HL-60 (cell line): ENCODE measurements at regions not wholly inside any gene's neighbourhood (a gene's known extent, or its start where the extent isn't known, plus 50 kb on each side); places are given as distances from the start of the nearest gene placed in this dataset.
"Not testable (repeated sequence)": the region's sequence is repeated elsewhere in the genome, so short reads cannot be mapped to it uniquely, and the experiment has no call there.

ENCODE experiments used
- DNase-seq, 2 experiments: peaks; one replicate each; pipeline ENCODE4 v3.0.0-alpha.2; 2010 to 2020; ENCODE audit warnings: low read depth in 1 of 2, low spot score in 1 of 2
- H3K27ac ChIP-seq: fragments of 250-450 bp; sonication (Bioruptor Pico); replicated peaks from 2 replicates; pipeline ENCODE4 v1.5.1; 2020; ENCODE audit warnings: mild to moderate bottlenecking, moderate library complexity
- H3K27me3 ChIP-seq: fragments of 250-450 bp; sonication (Bioruptor Pico); 2 replicates; pipeline ENCODE4 v1.5.1; 2021; ENCODE audit warnings: mild to moderate bottlenecking, moderate library complexity; ENCODE audit not compliant: insufficient read depth, poor library complexity, severe bottlenecking
- H3K4me3 ChIP-seq: replicated peaks from 2 replicates; pipeline ENCODE4 v1.5.1; 2011; ENCODE audit warnings: mild to moderate bottlenecking, control low read depth, low read length; ENCODE audit not compliant: insufficient read depth
- CTCF ChIP-seq: IDR thresholded peaks from one replicate; pipeline ENCODE4 v1.5.1; 2011; ENCODE audit warnings: low read length, control low read depth, inconsistent platforms; ENCODE audit not compliant: insufficient read depth
- GABPA ChIP-seq: IDR thresholded peaks from 2 replicates; pipeline ENCODE4 v1.6.1; 2012; ENCODE audit warnings: low read depth
- POLR2AphosphoS5 ChIP-seq: IDR thresholded peaks from 2 replicates; pipeline ENCODE4 v1.6.1; 2012; ENCODE audit warnings: low read depth
- SPI1 ChIP-seq: IDR thresholded peaks from 2 replicates; pipeline ENCODE4 v1.6.1; 2012; ENCODE audit warnings: low read depth, mild to moderate bottlenecking, borderline replicate concordance
- TF ChIP-seq, protein P1 (sequence below): IDR thresholded peaks from 2 replicates; pipeline ENCODE4 v1.6.1; 2012; ENCODE audit warnings: low read depth; ENCODE audit not compliant: insufficient replicate concordance

- H3K4me3 ChIP-seq = no peak overlapping the region
- no peak for DNase-seq
- no peak for TF ChIP-seq GABPA
- no peak for TF ChIP-seq POLR2AphosphoS5
- no peak for TF ChIP-seq CTCF
- TF ChIP-seq, protein P1, sequence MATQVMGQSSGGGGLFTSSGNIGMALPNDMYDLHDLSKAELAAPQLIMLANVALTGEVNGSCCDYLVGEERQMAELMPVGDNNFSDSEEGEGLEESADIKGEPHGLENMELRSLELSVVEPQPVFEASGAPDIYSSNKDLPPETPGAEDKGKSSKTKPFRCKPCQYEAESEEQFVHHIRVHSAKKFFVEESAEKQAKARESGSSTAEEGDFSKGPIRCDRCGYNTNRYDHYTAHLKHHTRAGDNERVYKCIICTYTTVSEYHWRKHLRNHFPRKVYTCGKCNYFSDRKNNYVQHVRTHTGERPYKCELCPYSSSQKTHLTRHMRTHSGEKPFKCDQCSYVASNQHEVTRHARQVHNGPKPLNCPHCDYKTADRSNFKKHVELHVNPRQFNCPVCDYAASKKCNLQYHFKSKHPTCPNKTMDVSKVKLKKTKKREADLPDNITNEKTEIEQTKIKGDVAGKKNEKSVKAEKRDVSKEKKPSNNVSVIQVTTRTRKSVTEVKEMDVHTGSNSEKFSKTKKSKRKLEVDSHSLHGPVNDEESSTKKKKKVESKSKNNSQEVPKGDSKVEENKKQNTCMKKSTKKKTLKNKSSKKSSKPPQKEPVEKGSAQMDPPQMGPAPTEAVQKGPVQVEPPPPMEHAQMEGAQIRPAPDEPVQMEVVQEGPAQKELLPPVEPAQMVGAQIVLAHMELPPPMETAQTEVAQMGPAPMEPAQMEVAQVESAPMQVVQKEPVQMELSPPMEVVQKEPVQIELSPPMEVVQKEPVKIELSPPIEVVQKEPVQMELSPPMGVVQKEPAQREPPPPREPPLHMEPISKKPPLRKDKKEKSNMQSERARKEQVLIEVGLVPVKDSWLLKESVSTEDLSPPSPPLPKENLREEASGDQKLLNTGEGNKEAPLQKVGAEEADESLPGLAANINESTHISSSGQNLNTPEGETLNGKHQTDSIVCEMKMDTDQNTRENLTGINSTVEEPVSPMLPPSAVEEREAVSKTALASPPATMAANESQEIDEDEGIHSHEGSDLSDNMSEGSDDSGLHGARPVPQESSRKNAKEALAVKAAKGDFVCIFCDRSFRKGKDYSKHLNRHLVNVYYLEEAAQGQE = no peak
- H3K27ac ChIP-seq = no peak overlapping the region
- H3K27me3 ChIP-seq = no peaks in the 10 kb centered on the region
Measured at GRCh38 chr16:46466239-46466638, 154.9 kb downstream of the SHCBP1 start.

DNA sequence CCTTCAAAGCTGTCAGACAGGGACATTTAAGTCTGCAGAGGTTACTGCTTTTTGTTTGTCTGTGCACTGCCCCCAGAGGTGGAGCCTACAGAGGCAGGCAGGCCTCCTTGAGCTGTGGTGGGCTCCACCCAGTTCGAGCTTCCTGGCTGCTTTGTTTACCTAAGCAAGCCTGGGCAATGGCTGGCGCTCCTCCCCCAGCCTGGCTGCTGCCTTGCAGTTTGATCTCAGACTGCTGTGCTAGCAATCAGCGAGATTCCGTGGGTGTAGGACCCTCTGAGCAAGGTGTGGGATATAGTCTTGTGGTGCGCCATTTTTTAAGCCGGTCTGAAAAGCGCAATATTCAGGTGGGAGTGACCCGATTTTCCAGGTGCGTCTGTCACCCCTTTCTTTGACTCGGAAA, 166.4 kb downstream of the SHCBP1 start:
- DNase-seq, H3K4me3 ChIP-seq, H3K27ac ChIP-seq, H3K27me3 ChIP-seq: not testable (repeated sequence)

DNA sequence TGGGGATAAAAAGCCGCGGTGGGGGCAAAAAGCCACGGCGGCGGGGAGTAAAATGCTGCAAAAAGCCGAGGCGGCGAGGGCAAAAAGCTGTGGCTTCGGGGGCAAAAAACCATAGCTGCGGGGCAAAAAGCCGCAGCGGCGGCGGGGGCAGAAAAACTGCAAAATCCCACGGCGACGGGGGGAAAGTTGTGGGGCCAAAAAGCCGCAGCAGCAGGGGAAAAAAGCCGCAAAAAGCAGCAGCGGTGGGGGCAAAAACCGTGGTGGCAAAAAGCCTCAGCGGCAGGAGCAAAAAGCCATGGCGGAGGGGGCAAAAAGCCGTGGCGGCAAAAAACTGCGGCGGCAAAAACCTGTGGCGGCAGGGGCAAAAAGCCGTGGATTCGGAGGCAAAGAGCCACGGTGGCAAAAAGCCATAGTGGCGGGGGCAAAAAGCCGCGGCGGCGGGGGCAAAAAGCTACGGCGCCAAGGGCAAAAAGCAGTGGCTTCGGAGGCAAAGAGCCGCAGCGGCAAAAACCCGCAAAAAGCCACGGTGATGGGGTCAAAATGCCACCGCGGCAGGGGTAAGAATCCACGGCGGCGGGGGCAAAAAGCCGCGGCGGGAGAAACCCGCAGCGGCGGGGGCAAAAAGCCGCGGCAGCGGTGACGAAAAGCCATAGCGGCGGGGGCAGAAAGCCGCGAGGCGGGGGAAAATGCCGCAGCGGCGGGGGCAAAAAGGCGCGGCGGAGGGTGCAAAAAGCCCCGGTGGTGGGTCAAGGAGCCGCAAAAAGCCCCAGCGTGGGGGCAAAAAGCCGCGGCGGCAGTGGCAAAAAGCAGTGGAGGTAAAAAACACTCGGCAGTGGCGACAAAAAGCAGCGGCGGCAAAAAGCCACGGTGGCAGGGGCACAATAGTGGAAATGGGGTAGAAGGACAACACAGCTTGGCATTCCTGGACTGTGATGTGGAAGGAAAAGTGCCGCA, 192.8 kb downstream of the SHCBP1 start:
- no peak overlapping the region for H3K27ac ChIP-seq
- DNase-seq = no peak
- no peaks in the 10 kb centered on the region for H3K27me3 ChIP-seq
- H3K4me3 ChIP-seq = no peak overlapping the region
- TF ChIP-seq SPI1 (no peak), CTCF (no peak), POLR2AphosphoS5 (no peak), GABPA (no peak)
- TF ChIP-seq, protein P1 = no peak

- Histone ChIP-seq H3K27ac (no peak overlapping the region), H3K27me3 (no peaks in the 10 kb centered on the region), H3K4me3 (no peak overlapping the region)
- TF ChIP-seq POLR2AphosphoS5 = no peak
- TF ChIP-seq CTCF = no peak
- TF ChIP-seq SPI1 = no peak
- TF ChIP-seq, protein P1 = no peak
- no peak for TF ChIP-seq GABPA
- DNase-seq = no peak
Measured at GRCh38 chr16:46427340-46428107, 193.7 kb downstream of the SHCBP1 start.
